Activated T-helper 2 cell treated with anti-CD3 and anti-CD28 coated beads, Interferon-gamma antibody, Interleukin-2, Interleukin-4, amounts not matched to agents 10 μg/mL and 5 μg/mL and 100 μg/mL, durations not matched to agents 14 hours and 24 hours and 36 hours (primary cell): ENCODE measurements at regions not wholly inside any gene's neighbourhood (a gene's known extent, or its start where the extent isn't known, plus 50 kb on each side); places are given as distances from the start of the nearest gene placed in this dataset.

ENCODE experiments used
- DNase-seq: peaks from one replicate; pipeline ENCODE4 v3.0.0; 2021; ENCODE audit warnings: low spot score
- H3K27ac Mint-ChIP-seq: one replicate; pipeline ENCODE4 v1.8.0; 2021; ENCODE audit warnings: mixed read lengths
- H3K27me3 Mint-ChIP-seq: one replicate; pipeline ENCODE4 v1.8.0; 2021; ENCODE audit warnings: low read depth, mixed read lengths
- H3K36me3 Mint-ChIP-seq: one replicate; pipeline ENCODE4 v1.8.0; 2021; ENCODE audit warnings: low read depth, mixed read lengths
- H3K4me1 Mint-ChIP-seq: one replicate; pipeline ENCODE4 v1.8.0; 2021; ENCODE audit warnings: low read depth, mixed read lengths
- H3K4me3 Mint-ChIP-seq: one replicate; pipeline ENCODE4 v1.8.0; 2021; ENCODE audit warnings: low read depth, mild to moderate bottlenecking, moderate library complexity, mixed read lengths
- H3K9me3 Mint-ChIP-seq: one replicate; pipeline ENCODE4 v1.8.0; 2021; ENCODE audit warnings: mixed read lengths
- intact Hi-C: fragments of 100-400 bp; cut with micrococcal nuclease; formaldehyde crosslinking; loops from one replicate; pipeline ENCODE4 v1.15.1; 2023

- DNase-seq: no peak
- H3K27ac Mint-ChIP-seq: no peak overlapping the region
- H3K36me3 Mint-ChIP-seq: no peaks in the 10 kb centered on the region
- H3K9me3 Mint-ChIP-seq: peaks cover 9% of the 10 kb centered on the region
- intact Hi-C loops: no loop called here
- H3K4me1 Mint-ChIP-seq: no peaks in the 10 kb centered on the region
- no peak overlapping the region for H3K4me3 Mint-ChIP-seq
- no peaks in the 10 kb centered on the region for H3K27me3 Mint-ChIP-seq
These were observed 444.3 kb upstream of the GRIA3 start for GRCh38 chrX:122739770-122740169.

DNA sequence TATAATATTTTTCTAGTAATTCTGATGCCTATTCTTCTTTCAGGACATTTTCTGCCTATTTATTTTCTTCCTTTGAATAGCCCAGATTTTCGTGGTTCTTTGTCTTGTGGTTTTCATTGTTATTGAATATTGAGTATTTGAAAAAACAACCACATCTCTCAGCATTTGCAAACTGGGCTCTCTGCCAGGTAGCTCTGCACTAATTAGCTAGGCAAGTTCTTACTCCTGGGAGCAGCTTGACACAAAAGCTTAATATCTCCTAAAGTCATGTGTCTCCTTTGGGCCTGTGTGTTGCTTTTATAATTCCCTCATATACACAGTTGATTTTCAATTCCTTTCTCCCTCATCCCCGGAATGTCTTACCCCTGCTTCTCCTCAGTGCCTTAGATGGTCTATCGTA is 413.5 kb upstream of the GRIA3 start:
- no peak overlapping the region for H3K27ac Mint-ChIP-seq
- H3K27me3 Mint-ChIP-seq: no peaks in the 10 kb centered on the region
- H3K4me3 Mint-ChIP-seq: no peak overlapping the region
- H3K4me1 Mint-ChIP-seq: no peaks in the 10 kb centered on the region
- DNase-seq: no peak
- intact Hi-C loops: no loop called here
- H3K9me3 Mint-ChIP-seq: no peaks in the 10 kb centered on the region
- no peaks in the 10 kb centered on the region for H3K36me3 Mint-ChIP-seq

GRCh38 chrX:122771933-122772332 is 412.1 kb upstream of the GRIA3 start:
- Mint-ChIP-seq H3K36me3 (no peaks in the 10 kb centered on the region), H3K4me3 (no peak overlapping the region), H3K27ac (no peak overlapping the region), H3K4me1 (no peaks in the 10 kb centered on the region), H3K9me3 (no peaks in the 10 kb centered on the region), H3K27me3 (no peaks in the 10 kb centered on the region)
- DNase-seq: no peak
- intact Hi-C loops: no loop called here

DNA sequence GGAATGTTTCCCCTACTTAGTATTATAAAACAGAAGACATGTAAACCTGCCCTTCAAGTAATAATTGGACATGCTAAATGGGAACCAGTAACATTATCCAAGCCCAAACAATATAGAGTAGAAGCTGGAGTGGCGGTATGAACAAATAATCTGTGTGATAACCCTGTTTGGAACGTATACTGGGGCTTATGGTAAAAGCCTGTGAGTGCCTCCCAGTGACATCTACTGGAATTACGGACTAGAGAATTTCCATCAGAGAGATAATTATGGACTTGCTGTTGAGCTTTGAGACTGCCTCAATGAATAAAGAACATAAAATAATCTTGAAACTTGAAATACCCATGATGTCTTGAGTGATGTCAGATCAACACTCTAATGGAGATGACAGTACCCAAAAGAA is 406.3 kb upstream of the GRIA3 start:
- H3K4me1 Mint-ChIP-seq: no peaks in the 10 kb centered on the region
- DNase-seq: no peak
- no peak overlapping the region for H3K27ac Mint-ChIP-seq
- no peaks in the 10 kb centered on the region for H3K9me3 Mint-ChIP-seq
- H3K4me3 Mint-ChIP-seq: no peak overlapping the region
- H3K36me3 Mint-ChIP-seq: no peaks in the 10 kb centered on the region
- intact Hi-C loops: no loop called here
- H3K27me3 Mint-ChIP-seq: no peaks in the 10 kb centered on the region

DNA sequence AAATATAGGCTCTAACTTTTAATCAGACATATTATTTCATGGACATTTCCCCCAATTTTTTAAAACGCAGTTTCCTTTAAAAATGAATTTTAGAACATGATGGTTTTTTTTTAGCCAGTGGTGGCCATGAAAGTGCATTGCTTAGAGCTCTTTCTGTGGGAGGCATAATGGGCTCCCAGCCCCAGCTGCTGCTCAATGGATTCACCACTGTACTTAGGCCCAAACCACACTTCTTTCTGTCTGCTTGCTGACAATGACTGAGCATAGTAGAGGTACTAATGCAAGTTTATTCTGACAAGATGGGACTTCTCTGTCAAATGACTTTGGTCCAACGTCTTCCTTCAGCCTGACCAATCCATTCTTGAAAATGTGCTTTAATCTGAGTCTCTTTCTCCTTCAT is 400.2 kb upstream of the GRIA3 start:
- peaks cover 5% of the 10 kb centered on the region for H3K9me3 Mint-ChIP-seq
- H3K4me1 Mint-ChIP-seq: no peaks in the 10 kb centered on the region
- no peak overlapping the region for H3K27ac Mint-ChIP-seq
- no peaks in the 10 kb centered on the region for H3K36me3 Mint-ChIP-seq
- no peak overlapping the region for H3K4me3 Mint-ChIP-seq
- H3K27me3 Mint-ChIP-seq: no peaks in the 10 kb centered on the region
- no peak for DNase-seq
- intact Hi-C loops: no loop called here

GRCh38 chrX:122787231-122787630 is 396.8 kb upstream of the GRIA3 start:
- H3K27me3 Mint-ChIP-seq: no peaks in the 10 kb centered on the region
- H3K4me3 Mint-ChIP-seq: no peak overlapping the region
- DNase-seq: no peak
- intact Hi-C loops: no loop called here
- peaks cover 5% of the 10 kb centered on the region for H3K9me3 Mint-ChIP-seq
- no peaks in the 10 kb centered on the region for H3K4me1 Mint-ChIP-seq
- H3K27ac Mint-ChIP-seq: no peak overlapping the region
- no peaks in the 10 kb centered on the region for H3K36me3 Mint-ChIP-seq

DNA sequence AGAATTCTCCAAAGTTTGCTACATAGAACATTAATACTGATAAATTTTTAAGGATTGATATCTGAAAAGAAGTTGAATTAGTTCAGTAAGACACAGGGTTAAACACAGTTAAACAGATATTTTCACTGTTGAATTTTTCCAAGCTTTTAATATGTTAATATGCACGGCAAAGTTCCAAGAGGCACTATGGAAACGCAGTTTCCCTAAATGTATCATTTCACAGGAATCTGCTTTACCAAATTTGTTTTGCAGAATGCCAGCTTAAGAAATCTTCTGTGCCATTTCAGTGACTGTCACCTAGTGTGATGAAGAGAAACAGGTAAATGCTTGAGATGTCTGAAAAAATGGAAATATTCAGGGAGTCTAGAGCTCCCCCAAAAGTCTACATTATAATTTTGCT is 395.9 kb upstream of the GRIA3 start:
- H3K27ac Mint-ChIP-seq: no peak overlapping the region
- no peaks in the 10 kb centered on the region for H3K36me3 Mint-ChIP-seq
- no peaks in the 10 kb centered on the region for H3K4me1 Mint-ChIP-seq
- H3K4me3 Mint-ChIP-seq: no peak overlapping the region
- no peak for DNase-seq
- H3K9me3 Mint-ChIP-seq: peaks cover 5% of the 10 kb centered on the region
- no peaks in the 10 kb centered on the region for H3K27me3 Mint-ChIP-seq
- intact Hi-C loops: no loop called here

DNA sequence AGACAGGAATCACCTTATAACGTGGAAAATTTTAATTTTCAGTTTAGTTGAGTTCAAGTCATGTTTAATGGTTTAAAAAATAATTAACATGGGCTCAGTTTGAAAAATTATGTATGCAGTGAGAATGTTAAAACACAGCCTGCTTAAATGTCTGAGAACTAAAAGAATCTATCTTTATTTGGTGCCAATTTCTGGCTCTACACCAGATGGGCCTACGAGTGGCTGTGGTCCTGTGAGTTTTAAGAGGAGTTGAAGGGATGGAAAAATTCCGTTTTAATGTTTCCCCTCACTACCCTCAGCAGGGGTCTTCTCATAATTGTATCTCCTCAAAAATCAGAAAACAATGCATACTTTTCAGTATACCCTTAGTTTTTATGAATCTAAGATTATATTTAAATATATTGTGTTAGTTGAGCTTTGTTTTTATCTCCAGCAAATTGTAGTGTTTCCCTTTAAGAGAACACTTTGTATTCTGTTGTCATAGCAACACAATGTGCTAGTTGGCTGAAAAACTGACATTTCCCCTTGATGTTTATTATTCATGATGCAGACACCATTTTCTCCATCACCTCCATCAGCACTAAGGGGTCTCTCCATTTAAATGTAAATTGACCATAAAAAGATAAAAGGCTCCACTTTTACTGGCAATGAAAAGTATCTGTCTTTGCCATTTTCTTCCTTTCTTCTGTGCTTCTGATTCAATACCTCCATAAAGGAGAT is 393.5 kb upstream of the GRIA3 start:
- H3K4me1 Mint-ChIP-seq: no peaks in the 10 kb centered on the region
- no peak overlapping the region for H3K4me3 Mint-ChIP-seq
- no peak for DNase-seq
- no peaks in the 10 kb centered on the region for H3K27me3 Mint-ChIP-seq
- H3K36me3 Mint-ChIP-seq: no peaks in the 10 kb centered on the region
- intact Hi-C loops: no loop called here
- H3K9me3 Mint-ChIP-seq: peaks cover 10% of the 10 kb centered on the region
- H3K27ac Mint-ChIP-seq: no peak overlapping the region

- Mint-ChIP-seq H3K9me3 (peaks cover 12% of the 10 kb centered on the region), H3K27me3 (no peaks in the 10 kb centered on the region), H3K27ac (no peak overlapping the region), H3K4me1 (no peaks in the 10 kb centered on the region), H3K36me3 (no peaks in the 10 kb centered on the region), H3K4me3 (no peak overlapping the region)
- DNase-seq: no peak
- intact Hi-C loops: no loop called here
These were observed 370.2 kb upstream of the GRIA3 start for GRCh38 chrX:122813876-122814275.

DNA sequence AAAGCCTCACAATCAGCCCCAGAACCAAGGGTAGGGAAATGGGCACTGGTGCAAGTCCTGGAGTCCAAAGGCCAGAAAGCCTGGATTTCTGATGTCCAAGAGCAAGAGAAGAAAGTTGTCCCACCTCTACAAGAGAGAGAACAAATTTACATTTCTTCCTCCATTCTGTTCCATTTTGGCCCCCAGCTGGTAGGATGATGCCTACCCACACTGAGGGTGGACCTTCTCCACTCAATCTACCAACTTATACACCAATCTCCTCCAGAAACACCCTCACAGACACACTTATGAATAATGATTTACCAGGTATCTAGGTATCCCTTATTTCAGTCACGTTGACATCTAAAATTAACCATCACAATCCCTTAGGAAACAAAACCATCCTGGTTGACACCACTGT is 367.8 kb upstream of the GRIA3 start:
- Mint-ChIP-seq H3K27ac (no peak overlapping the region), H3K27me3 (no peaks in the 10 kb centered on the region), H3K4me3 (no peak overlapping the region), H3K9me3 (peaks cover 32% of the 10 kb centered on the region), H3K36me3 (no peaks in the 10 kb centered on the region), H3K4me1 (no peaks in the 10 kb centered on the region)
- intact Hi-C loops: no loop called here
- no peak for DNase-seq

DNA sequence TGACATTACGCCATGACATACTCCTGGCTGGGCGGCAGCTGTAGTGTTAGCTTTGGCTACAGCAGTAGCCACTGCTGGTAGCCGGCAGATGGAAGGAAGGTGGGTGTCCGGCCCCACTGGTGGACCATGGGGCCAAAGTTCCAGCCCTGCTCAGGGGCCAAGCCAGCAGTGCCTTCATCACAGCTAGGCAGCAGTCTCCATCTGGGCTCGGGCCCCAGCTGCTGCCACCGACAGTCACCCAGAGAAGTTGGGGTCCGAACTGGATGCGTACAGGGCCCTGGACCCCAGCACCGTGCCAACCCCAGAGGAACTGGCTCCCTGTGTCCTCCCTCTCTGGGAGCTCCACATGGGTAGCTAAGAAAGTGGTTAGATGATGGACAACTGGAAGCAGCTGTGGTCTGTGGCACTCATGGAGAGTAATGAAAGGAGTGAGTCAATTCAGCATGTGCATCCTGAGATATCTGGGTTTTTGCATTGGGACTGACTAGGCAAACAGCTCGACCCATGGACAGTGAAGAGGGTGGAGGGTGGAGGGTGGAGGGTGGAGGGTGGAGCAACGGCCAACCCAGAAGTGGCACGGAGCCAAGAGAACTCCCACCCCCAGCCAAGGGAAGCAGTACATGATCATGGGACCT is 366.6 kb upstream of the GRIA3 start:
- Mint-ChIP-seq H3K4me1 (no peaks in the 10 kb centered on the region), H3K27ac (no peak overlapping the region), H3K27me3 (no peaks in the 10 kb centered on the region), H3K4me3 (no peak overlapping the region), H3K9me3 (peaks cover 40% of the 10 kb centered on the region), H3K36me3 (no peaks in the 10 kb centered on the region)
- intact Hi-C loops: no loop called here
- no peak for DNase-seq

- Mint-ChIP-seq H3K9me3 (peaks cover 40% of the 10 kb centered on the region), H3K36me3 (no peaks in the 10 kb centered on the region), H3K4me3 (no peak overlapping the region), H3K27me3 (no peaks in the 10 kb centered on the region), H3K4me1 (no peaks in the 10 kb centered on the region), H3K27ac (no peak overlapping the region)
- no peak for DNase-seq
- intact Hi-C loops: no loop called here
These were observed 366.0 kb upstream of the GRIA3 start for GRCh38 chrX:122818068-122818467.

GRCh38 chrX:122833230-122833629 is 350.8 kb upstream of the GRIA3 start:
- no peaks in the 10 kb centered on the region for H3K9me3 Mint-ChIP-seq
- DNase-seq: no peak
- H3K36me3 Mint-ChIP-seq: no peaks in the 10 kb centered on the region
- H3K4me1 Mint-ChIP-seq: no peaks in the 10 kb centered on the region
- no peaks in the 10 kb centered on the region for H3K27me3 Mint-ChIP-seq
- intact Hi-C loops: no loop called here
- H3K4me3 Mint-ChIP-seq: no peak overlapping the region
- no peak overlapping the region for H3K27ac Mint-ChIP-seq
